Fibroblast of mammary gland (primary cell): ENCODE measurements at regions not wholly inside any gene's neighbourhood (a gene's known extent, or its start where the extent isn't known, plus 50 kb on each side); places are given as distances from the start of the nearest gene placed in this dataset.
A peak's percentile ranks its signal among the peaks of the same experiment; 100 is the strongest.

ENCODE experiments used
- DNase-seq: peaks from one replicate; pipeline ENCODE4 v3.0.0-alpha.2; 2010; ENCODE audit warnings: low read depth
- H3K4me3 ChIP-seq: 2 replicates; pipeline ENCODE4 v1.5.1; 2011; ENCODE audit warnings: low read depth, mild to moderate bottlenecking, low read length, moderate library complexity; ENCODE audit not compliant: control insufficient read depth
- CTCF ChIP-seq: conservative IDR thresholded peaks from 2 replicates; pipeline ENCODE4 v1.5.1; 2011; ENCODE audit warnings: low read depth, low read length, inconsistent platforms; ENCODE audit not compliant: control insufficient read depth, insufficient read depth

DNA sequence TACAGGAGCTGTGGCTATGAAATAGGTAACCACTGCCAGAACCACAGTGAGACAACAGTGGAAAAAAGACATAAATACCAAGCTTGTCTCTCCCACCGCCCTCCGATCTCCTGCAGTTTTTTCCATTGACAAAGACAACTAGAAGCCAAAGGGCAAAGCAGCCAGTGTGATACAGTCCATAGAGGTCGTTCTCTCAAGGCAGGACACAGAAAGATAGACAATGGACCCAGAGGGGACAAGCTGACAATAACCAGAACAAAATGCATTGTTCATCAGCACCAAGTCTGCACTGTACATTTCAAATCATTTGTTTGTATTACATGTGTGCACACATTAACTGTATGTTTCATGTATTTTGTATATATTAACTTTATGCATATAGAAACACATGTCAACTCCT, 233.0 kb upstream of the NOL4 start:
- no peak overlapping the region for H3K4me3 ChIP-seq
- DNase-seq: no peak
- TF ChIP-seq CTCF: no peak

DNA sequence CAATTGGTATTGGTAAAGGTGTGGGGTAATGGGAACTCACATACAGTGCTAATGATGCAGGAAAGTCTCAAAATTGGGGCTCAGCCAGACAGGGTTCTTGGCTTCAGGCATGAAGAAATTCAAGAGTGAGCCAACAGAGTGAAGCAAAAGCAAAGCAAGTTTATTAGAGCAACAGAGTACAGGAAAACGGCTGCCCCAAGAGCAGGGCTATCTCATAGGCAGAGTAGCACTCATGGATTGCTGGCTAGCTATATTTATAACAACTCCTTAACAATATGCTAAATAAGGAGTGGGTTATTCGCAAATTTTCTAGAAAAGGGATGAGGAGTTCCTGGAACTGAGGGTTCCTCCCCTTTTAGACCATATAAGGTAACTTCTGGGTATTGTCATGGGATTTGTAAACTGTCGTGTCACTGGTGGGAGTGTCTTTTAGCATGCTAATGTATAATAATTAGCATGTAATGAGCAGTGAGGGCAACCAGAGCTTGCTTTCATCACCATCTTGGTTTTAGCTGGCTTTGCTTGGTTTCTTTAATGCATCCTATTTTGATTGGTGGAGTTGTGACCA, 233.8 kb upstream of the NOL4 start:
- no peak for DNase-seq
- no peak for TF ChIP-seq CTCF
- no peak overlapping the region for H3K4me3 ChIP-seq

GRCh38 chr18:34461266-34461665, 236.6 kb upstream of the NOL4 start:
- no peak for DNase-seq
- H3K4me3 ChIP-seq: no peak overlapping the region
- no peak for TF ChIP-seq CTCF

DNA sequence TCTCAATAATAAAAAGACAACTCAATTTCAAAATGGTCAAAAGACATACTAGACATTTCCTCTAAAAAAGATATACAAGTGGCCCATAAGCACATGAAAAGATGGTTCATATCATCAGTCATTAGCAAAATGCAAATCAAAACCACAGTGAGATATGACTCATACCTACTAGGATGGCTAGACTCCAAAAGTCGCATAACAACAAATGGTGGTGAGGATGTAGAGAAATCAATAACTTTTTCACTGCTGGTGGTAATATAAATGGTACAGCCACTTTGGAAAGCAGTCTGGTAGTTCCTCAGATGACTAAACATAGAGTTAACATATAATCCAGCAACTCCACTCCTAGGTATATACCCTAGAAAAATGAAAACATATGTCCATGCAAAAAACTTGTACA, 242.3 kb upstream of the NOL4 start:
- H3K4me3 ChIP-seq: no peak overlapping the region
- peak; percentile 53 for DNase-seq
- TF ChIP-seq CTCF: no peak

DNA sequence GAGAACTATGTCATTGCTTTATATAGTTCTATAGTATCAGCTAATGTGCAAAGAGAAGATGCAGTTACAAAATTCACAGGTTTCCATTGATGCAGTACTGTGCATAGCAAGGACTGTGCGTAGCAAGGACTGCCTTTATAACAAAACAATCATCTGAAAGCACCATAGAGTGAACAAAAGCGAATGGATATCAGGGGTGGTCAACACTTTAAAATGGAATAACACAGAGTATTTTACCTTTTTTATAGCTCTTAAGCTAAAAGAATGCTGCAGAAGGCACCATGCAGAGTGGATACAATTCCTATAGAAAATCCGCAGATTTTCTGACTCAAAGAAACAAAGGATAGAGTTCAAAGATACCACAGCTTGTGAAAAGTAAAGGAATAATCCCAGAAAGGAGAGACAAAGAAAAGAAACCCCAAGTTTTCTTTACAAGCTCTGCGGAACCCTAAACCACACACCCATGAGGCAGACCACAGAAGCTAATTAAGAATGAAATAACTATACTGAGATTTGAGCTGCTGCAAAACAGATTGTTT, 229.9 kb upstream of the DTNA start:
- no peak for TF ChIP-seq CTCF
- no peak overlapping the region for H3K4me3 ChIP-seq
- DNase-seq: no peak

- no peak overlapping the region for H3K4me3 ChIP-seq
- no peak for DNase-seq
- TF ChIP-seq CTCF: no peak
These were observed 227.9 kb upstream of the DTNA start for GRCh38 chr18:34482204-34482603.

DNA sequence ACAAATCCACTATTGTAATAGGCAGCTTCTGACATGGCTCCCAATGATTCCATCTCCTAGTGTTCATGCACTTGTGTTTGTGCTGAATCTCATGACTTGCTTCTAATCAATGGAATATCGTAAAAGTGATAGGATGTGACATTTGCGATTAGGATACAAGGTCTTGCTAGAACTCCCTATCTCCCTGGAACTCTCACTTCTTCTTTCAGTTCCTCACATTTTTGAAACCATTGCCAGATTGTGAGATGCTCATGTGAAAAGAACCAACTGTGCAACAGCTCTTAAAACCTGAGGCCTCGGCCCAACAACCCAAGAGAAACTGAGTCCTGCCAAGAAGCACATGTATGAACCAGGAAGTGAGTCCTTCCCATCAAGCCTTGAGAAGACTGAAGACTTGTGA, 226.9 kb upstream of the DTNA start:
- H3K4me3 ChIP-seq: no peak overlapping the region
- TF ChIP-seq CTCF: no peak
- DNase-seq: no peak
